ENCODE measurements at regions not wholly inside any gene's neighbourhood (a gene's known extent, or its start where the extent isn't known, plus 50 kb on each side); places are given as distances from the start of the nearest gene placed in this dataset.

DNA sequence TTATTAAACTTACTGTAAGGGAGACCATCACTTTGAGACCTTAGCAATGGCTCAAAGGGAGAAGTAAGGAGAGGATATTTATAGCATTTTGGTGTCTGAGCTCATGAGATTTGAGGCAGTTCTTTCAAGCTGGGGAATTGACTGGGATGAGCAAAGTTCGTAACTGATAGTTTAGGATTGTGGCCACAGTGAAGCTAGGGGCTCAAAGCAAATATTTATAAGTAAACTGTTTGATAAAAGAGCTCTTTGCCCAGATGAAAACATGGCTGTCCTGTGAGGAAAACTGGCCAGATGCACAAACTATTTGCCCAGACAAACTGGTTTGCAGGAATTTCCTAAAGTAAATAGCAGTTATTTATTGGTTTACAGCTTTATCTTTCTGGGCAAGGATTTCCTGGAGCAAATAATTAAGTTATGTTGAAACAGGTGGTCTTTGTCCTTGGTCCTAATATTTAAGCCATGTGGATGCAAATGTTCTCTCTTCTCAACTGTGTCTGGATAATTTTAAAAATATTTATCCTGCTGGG lies 59.7 kb upstream of the TMTC4 start:
- no peak overlapping the region for H3K27ac Mint-ChIP-seq

DNA sequence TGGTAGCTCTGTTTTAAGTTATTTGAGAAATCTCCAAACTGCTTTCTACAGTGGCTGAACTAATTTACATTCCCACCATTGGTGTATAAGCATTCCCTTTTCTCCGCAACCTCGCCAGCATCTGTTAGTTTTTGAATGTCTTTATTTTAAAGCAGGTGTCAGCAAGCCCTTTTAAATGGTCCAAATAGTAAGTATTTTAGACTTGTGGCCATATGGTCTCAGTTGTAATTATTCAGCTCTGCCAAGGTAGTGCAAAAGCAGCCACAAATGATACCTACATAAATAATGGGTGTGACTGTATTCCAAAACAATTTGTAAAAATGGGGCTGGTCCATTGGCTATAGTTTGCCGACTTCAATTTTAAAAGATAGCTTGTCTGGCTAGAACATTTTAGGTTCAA lies 58.7 kb upstream of the TMTC4 start:
- H3K27ac Mint-ChIP-seq: no peak overlapping the region
- DNase-seq: no peak
- H3K27me3 Mint-ChIP-seq: peaks cover 13% of the 10 kb centered on the region
- intact Hi-C loops (cut with micrococcal nuclease): no loop called here
- peaks cover 3% of the 10 kb centered on the region for H3K9me3 Mint-ChIP-seq
- H3K4me1 Mint-ChIP-seq: no peaks in the 10 kb centered on the region
- no peaks in the 10 kb centered on the region for H3K36me3 Mint-ChIP-seq (ENCODE audit: low read depth)
- no peak overlapping the region for H3K4me3 Mint-ChIP-seq

More for the DNA sequence above, 59.7 kb upstream of the TMTC4 start:
- intact Hi-C loops (cut with micrococcal nuclease): no loop called here
- peaks cover 13% of the 10 kb centered on the region for H3K27me3 Mint-ChIP-seq
- H3K9me3 Mint-ChIP-seq: peaks cover 7% of the 10 kb centered on the region
- no peaks in the 10 kb centered on the region for H3K4me1 Mint-ChIP-seq
- no peak overlapping the region for H3K4me3 Mint-ChIP-seq
- no peaks in the 10 kb centered on the region for H3K36me3 Mint-ChIP-seq (ENCODE audit: low read depth)
- DNase-seq: no peak

DNA sequence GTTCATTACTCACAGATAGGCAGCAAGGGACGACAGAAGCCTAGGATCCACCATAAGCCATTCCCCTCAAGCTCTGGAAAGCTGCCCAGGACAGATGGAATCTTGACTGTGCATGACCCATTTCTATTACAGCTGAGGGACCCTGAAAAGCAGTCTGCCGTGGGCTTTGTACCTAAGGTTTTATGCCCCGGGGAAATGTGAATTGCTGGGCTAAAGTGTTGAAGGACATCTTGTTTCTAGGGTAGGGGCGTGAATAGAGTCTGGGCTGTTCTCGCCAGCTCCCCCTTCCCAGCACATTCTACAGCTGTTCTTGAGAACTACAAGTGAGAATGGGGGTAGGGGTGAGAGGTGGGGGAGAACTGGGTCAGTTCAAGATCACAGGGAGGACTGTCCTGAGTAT lies 53.6 kb upstream of the TMTC4 start:
- Mint-ChIP-seq H3K36me3 (ENCODE audit: low read depth) (no peaks in the 10 kb centered on the region), H3K4me1 (no peaks in the 10 kb centered on the region), H3K9me3 (peaks cover 3% of the 10 kb centered on the region), H3K27ac (no peak overlapping the region), H3K4me3 (no peak overlapping the region), H3K27me3 (peaks cover 19% of the 10 kb centered on the region)
- intact Hi-C loops (cut with micrococcal nuclease): no loop called here
- DNase-seq: no peak

DNA sequence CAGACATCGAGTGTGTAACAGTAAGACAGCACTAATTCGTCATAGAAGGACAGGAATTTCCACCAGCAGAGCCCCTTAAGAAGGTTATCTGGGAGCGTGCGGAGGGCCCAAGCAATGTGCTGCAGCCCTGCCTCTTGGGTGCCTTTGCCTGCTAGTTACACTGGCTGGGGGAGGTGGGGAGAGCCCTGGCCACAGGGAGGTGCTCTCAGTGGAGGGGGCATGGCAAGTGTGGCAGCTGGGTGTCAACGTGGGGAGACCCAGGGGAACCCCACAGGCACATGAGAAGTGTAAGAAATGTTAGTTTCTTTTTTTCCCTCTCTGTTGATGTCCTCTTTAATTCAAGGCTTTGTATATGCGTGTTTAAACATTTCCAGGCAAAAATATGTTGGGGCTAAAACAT lies 50.9 kb upstream of the TMTC4 start:
- intact Hi-C loops (cut with micrococcal nuclease): no loop called here
- Mint-ChIP-seq H3K4me3 (no peak overlapping the region), H3K9me3 (no peaks in the 10 kb centered on the region), H3K36me3 (ENCODE audit: low read depth) (no peaks in the 10 kb centered on the region), H3K27ac (no peak overlapping the region), H3K4me1 (no peaks in the 10 kb centered on the region), H3K27me3 (peaks cover 8% of the 10 kb centered on the region)
- DNase-seq: no peak

DNA sequence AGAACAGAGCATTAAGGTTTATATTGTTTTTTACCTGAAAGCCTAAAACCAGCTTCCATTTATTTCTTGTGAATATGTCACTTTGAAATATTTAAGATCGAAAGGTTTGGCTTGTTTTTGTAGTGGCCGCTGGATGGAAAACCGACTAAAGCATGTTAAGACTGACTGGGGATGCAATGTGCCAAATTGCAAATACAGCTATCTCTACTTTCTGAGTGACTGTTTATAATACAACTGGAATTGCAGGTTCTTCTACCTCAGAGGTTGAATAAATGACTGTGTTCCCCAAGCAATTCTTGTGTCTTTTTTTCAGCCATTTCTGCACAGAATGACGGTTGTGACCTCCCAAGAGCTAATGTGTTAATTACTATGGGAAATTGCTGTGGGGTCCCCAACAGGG lies 50.0 kb upstream of the TMTC4 start:
- H3K27me3 Mint-ChIP-seq: peaks cover 6% of the 10 kb centered on the region
- no peaks in the 10 kb centered on the region for H3K9me3 Mint-ChIP-seq
- DNase-seq: no peak
- no peaks in the 10 kb centered on the region for H3K36me3 Mint-ChIP-seq (ENCODE audit: low read depth)
- no peak overlapping the region for H3K27ac Mint-ChIP-seq
- H3K4me3 Mint-ChIP-seq: no peak overlapping the region
- H3K4me1 Mint-ChIP-seq: no peaks in the 10 kb centered on the region
- intact Hi-C loops (cut with micrococcal nuclease): no loop called here

All from activated CD4-positive, alpha-beta T cell treated with anti-CD3 and anti-CD28 coated beads, Interleukin-2, amount 10 ng/mL, durations not matched to agents 24 days and 14 days (primary cell).